NCI-H82 treated with DMSO at 0.1 percent for 48 hours (cell line): ENCODE measurements at regions not wholly inside any gene's neighbourhood (a gene's known extent, or its start where the extent isn't known, plus 50 kb on each side); places are given as distances from the start of the nearest gene placed in this dataset.
"Not testable (repeated sequence)": the region's sequence is repeated elsewhere in the genome, so short reads cannot be mapped to it uniquely, and the experiment has no call there.

Source experiments
- DNase-seq: peaks from one replicate; lab custom pipeline; 2025; ENCODE audit not compliant: unreplicated experiment; lab: John Stamatoyannopoulos, UW

- no peak for DNase-seq
These were observed 496.3 kb upstream of the TNP1 start for GRCh38 chr2:217356142-217356541.

GRCh38 chr2:217353591-217353990 lies 493.7 kb upstream of the TNP1 start:
- no peak for DNase-seq

- no peak for DNase-seq
These were observed 491.5 kb upstream of the TNP1 start for GRCh38 chr2:217351378-217351777.

- no peak for DNase-seq
These were observed 489.4 kb upstream of the TNP1 start for GRCh38 chr2:217349251-217349650.

GRCh38 chr2:217347630-217348029 lies 487.8 kb upstream of the TNP1 start:
- DNase-seq = not testable (repeated sequence)

GRCh38 chr2:217346043-217346442 lies 486.2 kb upstream of the TNP1 start:
- not testable (repeated sequence) for DNase-seq

GRCh38 chr2:217340899-217341298 lies 481.0 kb upstream of the TNP1 start:
- no peak for DNase-seq

GRCh38 chr2:217340176-217340575 lies 480.3 kb upstream of the TNP1 start:
- DNase-seq = no peak

- DNase-seq = no peak
These were observed 479.9 kb upstream of the TNP1 start for GRCh38 chr2:217339753-217340152.

- no peak for DNase-seq
These were observed 478.5 kb upstream of the TNP1 start for GRCh38 chr2:217338306-217338916.

- DNase-seq = no peak
These were observed 477.9 kb upstream of the TNP1 start for GRCh38 chr2:217337771-217338170.

- DNase-seq = no peak
These were observed 476.8 kb upstream of the TNP1 start for GRCh38 chr2:217336694-217337093.

GRCh38 chr2:217335341-217335966 lies 475.6 kb upstream of the TNP1 start:
- DNase-seq = no peak

GRCh38 chr2:217334561-217334960 lies 474.7 kb upstream of the TNP1 start:
- no peak for DNase-seq

GRCh38 chr2:217332866-217333265 lies 473.0 kb upstream of the TNP1 start:
- DNase-seq = no peak

GRCh38 chr2:217332417-217332791 lies 472.5 kb upstream of the TNP1 start:
- no peak for DNase-seq

GRCh38 chr2:217331523-217332416 lies 471.9 kb upstream of the TNP1 start:
- no peak for DNase-seq

GRCh38 chr2:217330647-217331046 lies 470.8 kb upstream of the TNP1 start:
- no peak for DNase-seq

- DNase-seq = no peak
These were observed 469.2 kb upstream of the TNP1 start for GRCh38 chr2:217329023-217329431.

- no peak for DNase-seq
These were observed 468.7 kb upstream of the TNP1 start for GRCh38 chr2:217328622-217328978.

- no peak for DNase-seq
These were observed 468.2 kb upstream of the TNP1 start for GRCh38 chr2:217327953-217328621.
